ENCODE measurements at regions not wholly inside any gene's neighbourhood (a gene's known extent, or its start where the extent isn't known, plus 50 kb on each side); places are given as distances from the start of the nearest gene placed in this dataset.

DNA sequence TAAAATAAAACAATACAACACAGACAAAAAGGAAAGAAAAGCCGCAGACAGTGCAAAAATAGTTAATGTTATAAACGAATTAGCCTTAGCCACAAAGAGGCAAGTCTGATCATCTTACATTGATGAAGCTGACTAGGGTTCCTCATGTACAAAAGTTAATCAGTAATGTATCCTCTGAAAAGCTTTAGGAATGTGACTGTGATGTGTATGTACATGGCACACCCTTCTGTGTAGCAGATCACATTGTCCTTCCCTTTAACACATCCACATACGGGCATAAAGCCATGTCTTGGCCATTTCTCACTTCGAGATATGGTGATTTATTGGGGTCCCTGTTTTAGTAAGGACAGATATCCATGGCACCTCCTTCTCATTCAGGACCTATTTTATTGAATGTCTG lies 1327.5 kb upstream of the CDH8 start:
- intact Hi-C loops (cut with micrococcal nuclease): no loop called here
- no peaks in the 10 kb centered on the region for H3K27me3 Mint-ChIP-seq

DNA sequence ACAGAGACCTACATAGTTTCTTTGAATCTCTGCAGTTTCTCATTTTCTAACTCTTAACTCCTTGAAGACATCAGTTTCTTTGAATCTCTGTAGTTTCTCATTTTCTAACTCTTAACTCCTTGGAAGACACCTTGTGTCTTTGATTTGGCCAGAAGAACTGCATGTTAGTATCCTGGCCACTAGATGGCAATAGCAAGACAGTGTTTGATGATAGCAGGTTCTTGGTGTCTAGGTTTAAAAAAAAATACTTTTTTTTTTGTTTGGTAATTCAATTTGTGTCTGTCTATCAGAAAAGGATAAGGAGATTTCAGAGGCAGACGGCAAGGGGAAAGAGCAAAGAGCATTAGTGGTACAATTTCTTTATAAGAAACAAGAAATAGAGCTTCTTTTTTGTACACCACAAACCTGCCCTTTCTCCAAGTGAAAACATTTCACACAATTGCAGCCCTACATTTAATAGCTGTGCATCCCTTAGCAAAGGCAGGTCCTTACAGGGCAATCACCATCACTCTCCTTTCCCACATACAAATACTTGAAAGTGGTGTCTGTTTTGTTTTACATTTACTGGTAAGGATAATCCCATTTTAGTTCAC lies 1324.9 kb upstream of the CDH8 start:
- no peak overlapping the region for H3K4me3 Mint-ChIP-seq

More for the DNA sequence above, 1327.5 kb upstream of the CDH8 start:
- no peak overlapping the region for H3K4me3 ChIP-seq (ENCODE audit: low read length in 2 of 2)
- Mint-ChIP-seq H3K4me1 (no peaks in the 10 kb centered on the region), H3K36me3 (no peaks in the 10 kb centered on the region), H3K27ac (no peak overlapping the region), H3K4me3 (no peak overlapping the region), H3K9me3 (peaks cover 0 to 28% (median 9%) of the 10 kb centered on the region in 8 donors)
- H3K4me1 ChIP-seq (ENCODE audit: insufficient read depth, low read length): no peaks in the 10 kb centered on the region
- no peaks in the 10 kb centered on the region for H3K36me3 ChIP-seq (ENCODE audit: insufficient read depth, low read length)
- no peaks in the 10 kb centered on the region for H3K27me3 ChIP-seq (ENCODE audit: insufficient read depth, low read length)
- CTCF ChIA-PET (ENCODE audit: partially characterized antibody): no interaction called here
- H3K9me3 ChIP-seq (ENCODE audit: control insufficient read depth in 1 of 2, low read length in 2 of 2): no peaks in the 10 kb centered on the region
- POLR2A ChIA-PET (ENCODE audit: partially characterized antibody): no interaction called here
- H3K27ac ChIP-seq (ENCODE audit: low read depth, low read length): no peak overlapping the region
- DNase-seq: no peak

DNA sequence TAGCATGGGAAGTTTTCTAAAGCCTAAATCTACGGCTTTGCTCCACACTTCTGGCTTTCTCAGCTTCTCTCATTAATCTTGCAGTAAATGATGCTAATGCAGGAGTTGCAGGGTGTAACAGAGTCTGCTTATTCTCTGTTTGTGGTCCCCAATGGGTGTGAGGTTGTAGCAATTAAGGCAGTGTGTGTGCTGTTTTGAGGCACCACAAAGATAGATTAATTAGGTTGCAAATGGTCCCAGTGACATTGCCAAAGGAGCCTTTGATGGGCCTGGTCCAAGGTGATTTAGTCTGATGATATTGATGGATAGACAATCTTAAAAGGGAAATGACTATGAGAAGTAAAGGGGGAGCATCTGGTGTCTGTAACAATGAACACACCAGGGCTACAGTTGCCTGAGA lies 1313.7 kb upstream of the CDH8 start:
- H3K27me3 Mint-ChIP-seq: no peaks in the 10 kb centered on the region
- H3K27ac Mint-ChIP-seq: no peak overlapping the region
- intact Hi-C loops (cut with micrococcal nuclease): no loop called here
- no peaks in the 10 kb centered on the region for H3K36me3 Mint-ChIP-seq
- no peak for DNase-seq
- Histone ChIP-seq H3K4me1 (ENCODE audit: insufficient read depth, low read length) (no peaks in the 10 kb centered on the region), H3K9me3 (ENCODE audit: control insufficient read depth in 1 of 2, low read length in 2 of 2) (peaks cover 0 to under 1% of the 10 kb centered on the region in 2 donors), H3K36me3 (ENCODE audit: insufficient read depth, low read length) (no peaks in the 10 kb centered on the region), H3K27me3 (ENCODE audit: insufficient read depth, low read length) (no peaks in the 10 kb centered on the region), H3K4me3 (ENCODE audit: low read length in 2 of 2) (no peak overlapping the region), H3K27ac (ENCODE audit: low read depth, low read length) (no peak overlapping the region)
- ChIA-PET CTCF (ENCODE audit: partially characterized antibody) (no interaction called here), POLR2A (ENCODE audit: partially characterized antibody) (no interaction called here)
- no peaks in the 10 kb centered on the region for H3K4me1 Mint-ChIP-seq
- H3K4me3 Mint-ChIP-seq: no peak overlapping the region
- peaks cover 0 to 27% (median 9%) of the 10 kb centered on the region in 8 donors for H3K9me3 Mint-ChIP-seq

More for the DNA sequence above, 1324.9 kb upstream of the CDH8 start:
- Mint-ChIP-seq H3K36me3 (no peaks in the 10 kb centered on the region), H3K27ac (no peak overlapping the region), H3K27me3 (no peaks in the 10 kb centered on the region), H3K9me3 (peaks cover 0 to 26% (median 12%) of the 10 kb centered on the region in 8 donors), H3K4me1 (no peaks in the 10 kb centered on the region)
- Histone ChIP-seq H3K4me3 (ENCODE audit: low read length in 2 of 2) (no peak overlapping the region), H3K4me1 (ENCODE audit: insufficient read depth, low read length) (no peaks in the 10 kb centered on the region), H3K27ac (ENCODE audit: low read depth, low read length) (no peak overlapping the region), H3K27me3 (ENCODE audit: insufficient read depth, low read length) (no peaks in the 10 kb centered on the region), H3K9me3 (ENCODE audit: control insufficient read depth in 1 of 2, low read length in 2 of 2) (no peaks in the 10 kb centered on the region), H3K36me3 (ENCODE audit: insufficient read depth, low read length) (no peaks in the 10 kb centered on the region)
- POLR2A ChIA-PET (ENCODE audit: partially characterized antibody): no interaction called here
- CTCF ChIA-PET (ENCODE audit: partially characterized antibody): interaction anchor here (0.6 to 0.7 kb wide), 2 partner anchors 15 to 34 kb away, joined by 3 read pairs; no protein-coding TSS in a partner anchor
- intact Hi-C loops (cut with micrococcal nuclease): no loop called here
- no peak for DNase-seq

DNA sequence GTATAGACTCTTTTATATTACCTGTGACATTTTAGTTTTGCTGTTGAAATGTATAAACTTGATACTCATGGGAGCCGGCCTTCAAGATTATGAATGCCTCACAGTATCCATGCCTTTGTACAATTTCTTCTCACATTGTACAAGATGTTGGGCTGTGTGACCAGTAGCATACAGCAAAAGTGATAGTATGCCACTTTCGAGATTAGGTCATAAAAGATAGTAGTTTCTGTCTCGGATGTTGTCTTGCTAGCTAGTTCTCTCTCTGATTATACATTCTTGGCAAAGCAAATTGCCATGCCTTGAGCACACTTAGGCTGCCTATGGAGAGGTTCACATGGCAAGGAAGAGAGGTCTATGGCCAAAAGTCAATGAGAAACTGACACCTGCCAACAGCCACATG lies 1309.8 kb upstream of the CDH8 start:
- peaks cover 4 to 35% (median 10%) of the 10 kb centered on the region in 8 donors for H3K9me3 Mint-ChIP-seq
- peaks cover 0 to 11% of the 10 kb centered on the region in 2 donors for H3K9me3 ChIP-seq (ENCODE audit: control insufficient read depth in 1 of 2, low read length in 2 of 2)
- POLR2A ChIA-PET (ENCODE audit: partially characterized antibody): no interaction called here
- no peak for DNase-seq
- CTCF ChIA-PET (ENCODE audit: partially characterized antibody): interaction anchor here (0.5 kb wide), 1 partner anchor 15 kb away, joined by 3 read pairs; no protein-coding TSS in a partner anchor
- no peak overlapping the region for H3K4me3 ChIP-seq (ENCODE audit: low read length in 2 of 2)
- H3K27me3 ChIP-seq (ENCODE audit: insufficient read depth, low read length): no peaks in the 10 kb centered on the region
- no peaks in the 10 kb centered on the region for H3K27me3 Mint-ChIP-seq
- intact Hi-C loops (cut with micrococcal nuclease): no loop called here
- no peaks in the 10 kb centered on the region for H3K4me1 Mint-ChIP-seq
- H3K4me1 ChIP-seq (ENCODE audit: insufficient read depth, low read length): no peaks in the 10 kb centered on the region
- no peak overlapping the region for H3K4me3 Mint-ChIP-seq
- H3K36me3 ChIP-seq (ENCODE audit: insufficient read depth, low read length): no peaks in the 10 kb centered on the region
- H3K36me3 Mint-ChIP-seq: no peaks in the 10 kb centered on the region
- no peak overlapping the region for H3K27ac ChIP-seq (ENCODE audit: low read depth, low read length)
- H3K27ac Mint-ChIP-seq: no peak overlapping the region

GRCh38 chr16:63337264-63337663 lies 1301.0 kb upstream of the CDH8 start:
- no peaks in the 10 kb centered on the region for H3K36me3 Mint-ChIP-seq
- POLR2A ChIA-PET (ENCODE audit: partially characterized antibody): no interaction called here

GRCh38 chr16:63331111-63331510 lies 1294.9 kb upstream of the CDH8 start:
- H3K27me3 Mint-ChIP-seq: no peaks in the 10 kb centered on the region
- peaks cover 0 to 40% (median 26%) of the 10 kb centered on the region in 8 donors for H3K9me3 Mint-ChIP-seq
- ChIA-PET POLR2A (ENCODE audit: partially characterized antibody) (no interaction called here), CTCF (ENCODE audit: partially characterized antibody) (no interaction called here)
- no peak for DNase-seq
- Histone ChIP-seq H3K4me3 (ENCODE audit: low read length in 2 of 2) (no peak overlapping the region), H3K27me3 (ENCODE audit: insufficient read depth, low read length) (no peaks in the 10 kb centered on the region), H3K4me1 (ENCODE audit: insufficient read depth, low read length) (no peaks in the 10 kb centered on the region), H3K27ac (ENCODE audit: low read depth, low read length) (no peak overlapping the region), H3K36me3 (ENCODE audit: insufficient read depth, low read length) (no peaks in the 10 kb centered on the region), H3K9me3 (ENCODE audit: control insufficient read depth in 1 of 2, low read length in 2 of 2) (no peaks in the 10 kb centered on the region)
- H3K4me1 Mint-ChIP-seq: no peaks in the 10 kb centered on the region
- H3K36me3 Mint-ChIP-seq: no peaks in the 10 kb centered on the region
- intact Hi-C loops (cut with micrococcal nuclease): no loop called here
- no peak overlapping the region for H3K27ac Mint-ChIP-seq
- H3K4me3 Mint-ChIP-seq: no peak overlapping the region

More at GRCh38 chr16:63337264-63337663, 1301.0 kb upstream of the CDH8 start:
- intact Hi-C loops (cut with micrococcal nuclease): no loop called here
- Histone ChIP-seq H3K9me3 (ENCODE audit: control insufficient read depth in 1 of 2, low read length in 2 of 2) (peaks cover 0 to 1% of the 10 kb centered on the region in 2 donors), H3K4me3 (ENCODE audit: low read length in 2 of 2) (no peak overlapping the region), H3K36me3 (ENCODE audit: insufficient read depth, low read length) (no peaks in the 10 kb centered on the region), H3K27ac (ENCODE audit: low read depth, low read length) (no peak overlapping the region), H3K27me3 (ENCODE audit: insufficient read depth, low read length) (no peaks in the 10 kb centered on the region), H3K4me1 (ENCODE audit: insufficient read depth, low read length) (no peaks in the 10 kb centered on the region)
- H3K4me1 Mint-ChIP-seq: no peaks in the 10 kb centered on the region
- no peak for DNase-seq
- H3K27me3 Mint-ChIP-seq: no peaks in the 10 kb centered on the region
- H3K4me3 Mint-ChIP-seq: no peak overlapping the region
- peaks cover 2 to 64% (median 24%) of the 10 kb centered on the region in 8 donors for H3K9me3 Mint-ChIP-seq
- no peak overlapping the region for H3K27ac Mint-ChIP-seq
- CTCF ChIA-PET (ENCODE audit: partially characterized antibody): no interaction called here

GRCh38 chr16:63326736-63327339 lies 1290.6 kb upstream of the CDH8 start:
- Histone ChIP-seq H3K4me1 (ENCODE audit: insufficient read depth, low read length) (no peaks in the 10 kb centered on the region), H3K27me3 (ENCODE audit: insufficient read depth, low read length) (no peaks in the 10 kb centered on the region), H3K27ac (ENCODE audit: low read depth, low read length) (no peak overlapping the region), H3K4me3 (ENCODE audit: low read length in 2 of 2) (no peak overlapping the region), H3K36me3 (ENCODE audit: insufficient read depth, low read length) (no peaks in the 10 kb centered on the region), H3K9me3 (ENCODE audit: control insufficient read depth in 1 of 2, low read length in 2 of 2) (peaks cover 0 to 3% of the 10 kb centered on the region in 2 donors)
- peak overlapping the region in 1 of 7 donors; percentile 11 for H3K27ac Mint-ChIP-seq
- no peak overlapping the region for H3K4me3 Mint-ChIP-seq
- POLR2A ChIA-PET (ENCODE audit: partially characterized antibody): no interaction called here
- CTCF ChIA-PET (ENCODE audit: partially characterized antibody): no interaction called here
- H3K27me3 Mint-ChIP-seq: no peaks in the 10 kb centered on the region
- no peaks in the 10 kb centered on the region for H3K4me1 Mint-ChIP-seq
- H3K9me3 Mint-ChIP-seq: peaks cover 0 to 38% (median 20%) of the 10 kb centered on the region in 8 donors
- H3K36me3 Mint-ChIP-seq: no peaks in the 10 kb centered on the region
- intact Hi-C loops (cut with micrococcal nuclease): no loop called here
- no peak for DNase-seq
